ENCODE measurements at regions not wholly inside any gene's neighbourhood (a gene's known extent, or its start where the extent isn't known, plus 50 kb on each side); places are given as distances from the start of the nearest gene placed in this dataset.

GRCh38 chr2:45275242-45275805 is 266.1 kb upstream of the SIX2 start:
- no peak for DNase-seq (ENCODE audit: extremely low read depth, low read depth)
- no peak for TF ChIP-seq CTCF (IDR thresholded peaks at IDR 0.05; ENCODE audit: low read depth, low read length)

- no peak for TF ChIP-seq CTCF (IDR thresholded peaks at IDR 0.05; ENCODE audit: low read depth, low read length)
- no peak for DNase-seq (ENCODE audit: extremely low read depth, low read depth)
These were observed 265.1 kb upstream of the SIX2 start for GRCh38 chr2:45274250-45274926.

- TF ChIP-seq CTCF (IDR thresholded peaks at IDR 0.05; ENCODE audit: low read depth, low read length) = no peak
- no peak for DNase-seq (ENCODE audit: extremely low read depth, low read depth)
These were observed 264.4 kb upstream of the SIX2 start for GRCh38 chr2:45273412-45274249.

GRCh38 chr2:45272549-45273265 is 263.5 kb upstream of the SIX2 start:
- no peak for DNase-seq (ENCODE audit: extremely low read depth, low read depth)
- no peak for TF ChIP-seq CTCF (IDR thresholded peaks at IDR 0.05; ENCODE audit: low read depth, low read length)

GRCh38 chr2:45269149-45269793 is 260.0 kb upstream of the SIX2 start:
- DNase-seq (ENCODE audit: extremely low read depth, low read depth) = no peak
- no peak for TF ChIP-seq CTCF (IDR thresholded peaks at IDR 0.05; ENCODE audit: low read depth, low read length)

- no peak for TF ChIP-seq CTCF (IDR thresholded peaks at IDR 0.05; ENCODE audit: low read depth, low read length)
- no peak for DNase-seq (ENCODE audit: extremely low read depth, low read depth)
These were observed 259.4 kb upstream of the SIX2 start for GRCh38 chr2:45268631-45269030.
